ENCODE measurements at regions not wholly inside any gene's neighbourhood (a gene's known extent, or its start where the extent isn't known, plus 50 kb on each side); places are given as distances from the start of the nearest gene placed in this dataset.

GRCh38 chr3:104810896-104811295, 555.8 kb upstream of the ALCAM start:
- no peak for TF ChIP-seq CTCF (IDR thresholded peaks at IDR 0.05; ENCODE audit: insufficient read depth, low read depth, low read length, missing control alignments)
- no peak overlapping the region for H3K4me3 ChIP-seq (ENCODE audit: low read depth, low read length)
- DNase-seq (ENCODE audit: low read depth): no peak

- no peak for DNase-seq (ENCODE audit: low read depth)
- TF ChIP-seq CTCF (IDR thresholded peaks at IDR 0.05; ENCODE audit: insufficient read depth, low read depth, low read length, missing control alignments): no peak
- H3K4me3 ChIP-seq (ENCODE audit: low read depth, low read length): no peak overlapping the region
Observed at GRCh38 chr3:104816008-104816407, 550.7 kb upstream of the ALCAM start.

GRCh38 chr3:104816716-104817115, 550.0 kb upstream of the ALCAM start:
- TF ChIP-seq CTCF (IDR thresholded peaks at IDR 0.05; ENCODE audit: insufficient read depth, low read depth, low read length, missing control alignments): no peak
- no peak overlapping the region for H3K4me3 ChIP-seq (ENCODE audit: low read depth, low read length)
- DNase-seq (ENCODE audit: low read depth): no peak

GRCh38 chr3:104819333-104819732, 547.4 kb upstream of the ALCAM start:
- H3K4me3 ChIP-seq (ENCODE audit: low read depth, low read length): no peak overlapping the region
- DNase-seq (ENCODE audit: low read depth): no peak
- TF ChIP-seq CTCF (IDR thresholded peaks at IDR 0.05; ENCODE audit: insufficient read depth, low read depth, low read length, missing control alignments): no peak

GRCh38 chr3:104820959-104821358, 545.8 kb upstream of the ALCAM start:
- DNase-seq (ENCODE audit: low read depth): no peak
- TF ChIP-seq CTCF (IDR thresholded peaks at IDR 0.05; ENCODE audit: insufficient read depth, low read depth, low read length, missing control alignments): no peak
- no peak overlapping the region for H3K4me3 ChIP-seq (ENCODE audit: low read depth, low read length)

- TF ChIP-seq CTCF (IDR thresholded peaks at IDR 0.05; ENCODE audit: insufficient read depth, low read depth, low read length, missing control alignments): no peak
- no peak for DNase-seq (ENCODE audit: low read depth)
Observed at GRCh38 chr3:104825116-104825515, 541.6 kb upstream of the ALCAM start.

GRCh38 chr3:104831071-104831470, 535.6 kb upstream of the ALCAM start:
- DNase-seq (ENCODE audit: low read depth): no peak
- TF ChIP-seq CTCF (IDR thresholded peaks at IDR 0.05; ENCODE audit: insufficient read depth, low read depth, low read length, missing control alignments): no peak
- H3K4me3 ChIP-seq (ENCODE audit: low read depth, low read length): no peak overlapping the region

More at GRCh38 chr3:104825116-104825515, 541.6 kb upstream of the ALCAM start:
- H3K4me3 ChIP-seq (ENCODE audit: low read depth, low read length): no peak overlapping the region
